ENCODE measurements at regions not wholly inside any gene's neighbourhood (a gene's known extent, or its start where the extent isn't known, plus 50 kb on each side); places are given as distances from the start of the nearest gene placed in this dataset.

GRCh38 chr15:53110999-53111398, 320.9 kb upstream of the ONECUT1 start:
- no peaks in the 10 kb centered on the region for H3K4me1 ChIP-seq
- intact Hi-C loops (cut with micrococcal nuclease) = no loop called here
- H3K27ac ChIP-seq (replicated peaks) = no peak overlapping the region
- no peak for DNase-seq
- H3K27me3 ChIP-seq (ENCODE audit: low read depth) = peaks cover 6% of the 10 kb centered on the region
- no peak for TF ChIP-seq CTCF (IDR thresholded peaks at IDR 0.05; ENCODE audit: borderline replicate concordance)
- H3K9me3 ChIP-seq (replicated peaks) = peaks cover 10% of the 10 kb centered on the region
- H3K4me3 ChIP-seq = no peak overlapping the region
- no peaks in the 10 kb centered on the region for H3K36me3 ChIP-seq

GRCh38 chr15:53108319-53108718, 318.2 kb upstream of the ONECUT1 start:
- intact Hi-C loops (cut with micrococcal nuclease) = no loop called here
- Histone ChIP-seq H3K4me3 (no peak overlapping the region), H3K27ac (replicated peaks) (no peak overlapping the region), H3K4me1 (no peaks in the 10 kb centered on the region), H3K36me3 (no peaks in the 10 kb centered on the region), H3K9me3 (replicated peaks) (no peaks in the 10 kb centered on the region), H3K27me3 (ENCODE audit: low read depth) (peaks cover 6% of the 10 kb centered on the region)
- DNase-seq = no peak
- no peak for TF ChIP-seq CTCF (IDR thresholded peaks at IDR 0.05; ENCODE audit: borderline replicate concordance)

- TF ChIP-seq CTCF (IDR thresholded peaks at IDR 0.05; ENCODE audit: borderline replicate concordance) = no peak
- peaks cover 6% of the 10 kb centered on the region for H3K27me3 ChIP-seq (ENCODE audit: low read depth)
- intact Hi-C loops (cut with micrococcal nuclease) = no loop called here
- H3K9me3 ChIP-seq (replicated peaks) = no peaks in the 10 kb centered on the region
- H3K27ac ChIP-seq (replicated peaks) = no peak overlapping the region
- H3K4me3 ChIP-seq = no peak overlapping the region
- no peaks in the 10 kb centered on the region for H3K36me3 ChIP-seq
- DNase-seq = no peak
- H3K4me1 ChIP-seq = no peaks in the 10 kb centered on the region
Observed at GRCh38 chr15:53107855-53108254, 317.7 kb upstream of the ONECUT1 start.

GRCh38 chr15:53106505-53107286, 316.6 kb upstream of the ONECUT1 start:
- H3K27ac ChIP-seq (replicated peaks) = no peak overlapping the region
- no peaks in the 10 kb centered on the region for H3K36me3 ChIP-seq
- H3K4me3 ChIP-seq = no peak overlapping the region
- H3K4me1 ChIP-seq = no peaks in the 10 kb centered on the region
- no peak for TF ChIP-seq CTCF (IDR thresholded peaks at IDR 0.05; ENCODE audit: borderline replicate concordance)
- H3K27me3 ChIP-seq (ENCODE audit: low read depth) = peaks cover 6% of the 10 kb centered on the region
- intact Hi-C loops (cut with micrococcal nuclease) = no loop called here
- DNase-seq = no peak
- no peaks in the 10 kb centered on the region for H3K9me3 ChIP-seq (replicated peaks)

- no peak for DNase-seq
- TF ChIP-seq CTCF (IDR thresholded peaks at IDR 0.05; ENCODE audit: borderline replicate concordance) = no peak
- Histone ChIP-seq H3K9me3 (replicated peaks) (peaks cover 10% of the 10 kb centered on the region), H3K4me1 (no peaks in the 10 kb centered on the region), H3K36me3 (no peaks in the 10 kb centered on the region), H3K27me3 (ENCODE audit: low read depth) (no peaks in the 10 kb centered on the region), H3K27ac (replicated peaks) (no peak overlapping the region), H3K4me3 (no peak overlapping the region)
- intact Hi-C loops (cut with micrococcal nuclease) = no loop called here
Observed at GRCh38 chr15:53102483-53102882, 312.3 kb upstream of the ONECUT1 start.
